ENCODE measurements at regions not wholly inside any gene's neighbourhood (a gene's known extent, or its start where the extent isn't known, plus 50 kb on each side); places are given as distances from the start of the nearest gene placed in this dataset.
A peak's percentile ranks its signal among the peaks of the same experiment; 100 is the strongest.

DNA sequence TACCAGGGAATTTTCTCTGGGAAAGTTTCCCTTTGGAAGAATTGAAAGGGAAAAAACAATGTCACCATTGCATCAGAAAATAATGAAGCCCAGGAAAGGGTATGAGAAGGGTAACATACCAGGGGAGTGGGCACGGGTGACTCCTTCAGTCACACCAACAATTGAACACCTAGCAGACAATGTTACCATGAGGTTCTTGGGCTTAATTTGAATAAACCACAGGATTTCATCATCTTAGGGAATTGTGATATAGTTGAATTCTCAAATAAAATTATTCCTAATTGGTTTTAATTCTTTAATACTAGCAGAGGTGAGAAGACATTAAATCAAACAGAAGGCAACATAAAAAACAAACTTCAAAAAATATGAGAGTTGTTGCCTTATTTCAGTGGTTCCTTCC is 73.7 kb upstream of the RREB1 start:
- TF ChIP-seq, protein P1, sequence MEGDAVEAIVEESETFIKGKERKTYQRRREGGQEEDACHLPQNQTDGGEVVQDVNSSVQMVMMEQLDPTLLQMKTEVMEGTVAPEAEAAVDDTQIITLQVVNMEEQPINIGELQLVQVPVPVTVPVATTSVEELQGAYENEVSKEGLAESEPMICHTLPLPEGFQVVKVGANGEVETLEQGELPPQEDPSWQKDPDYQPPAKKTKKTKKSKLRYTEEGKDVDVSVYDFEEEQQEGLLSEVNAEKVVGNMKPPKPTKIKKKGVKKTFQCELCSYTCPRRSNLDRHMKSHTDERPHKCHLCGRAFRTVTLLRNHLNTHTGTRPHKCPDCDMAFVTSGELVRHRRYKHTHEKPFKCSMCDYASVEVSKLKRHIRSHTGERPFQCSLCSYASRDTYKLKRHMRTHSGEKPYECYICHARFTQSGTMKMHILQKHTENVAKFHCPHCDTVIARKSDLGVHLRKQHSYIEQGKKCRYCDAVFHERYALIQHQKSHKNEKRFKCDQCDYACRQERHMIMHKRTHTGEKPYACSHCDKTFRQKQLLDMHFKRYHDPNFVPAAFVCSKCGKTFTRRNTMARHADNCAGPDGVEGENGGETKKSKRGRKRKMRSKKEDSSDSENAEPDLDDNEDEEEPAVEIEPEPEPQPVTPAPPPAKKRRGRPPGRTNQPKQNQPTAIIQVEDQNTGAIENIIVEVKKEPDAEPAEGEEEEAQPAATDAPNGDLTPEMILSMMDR (IDR thresholded peaks at IDR 0.05) = no peak
- Histone ChIP-seq H3K36me3 (no peaks in the 10 kb centered on the region), H3K4me3 (no peak overlapping the region), H3K9me3 (no peaks in the 10 kb centered on the region), H3K27ac (no peak overlapping the region), H3K4me1 (no peaks in the 10 kb centered on the region), H3K27me3 (ENCODE audit: low read depth) (no peaks in the 10 kb centered on the region)
- DNase-seq (no peak), ATAC-seq (no peak)
- intact Hi-C loops (cut with DNase I) = no loop called here

DNA sequence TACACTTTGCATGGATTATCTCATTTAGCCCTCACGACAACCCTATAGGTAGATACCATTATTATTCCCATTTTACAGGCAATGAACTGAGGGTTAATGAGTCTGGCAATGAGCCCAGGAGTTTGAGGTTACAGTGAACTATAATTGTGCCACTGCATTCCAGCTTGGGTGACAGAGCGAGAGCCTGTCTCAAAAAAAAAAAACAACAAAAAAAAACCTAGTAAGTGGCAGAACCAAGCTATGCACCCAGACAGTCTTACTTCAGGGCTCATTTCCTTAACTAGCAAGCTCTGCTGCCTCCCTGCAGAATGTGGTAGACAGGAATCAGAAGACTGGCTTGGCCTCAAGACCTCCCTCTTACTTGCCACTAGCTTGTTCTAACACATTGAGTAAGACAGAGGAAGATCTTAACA is 71.9 kb upstream of the RREB1 start:
- Histone ChIP-seq H3K27me3 (ENCODE audit: low read depth) (no peaks in the 10 kb centered on the region), H3K27ac (no peak overlapping the region), H3K4me1 (no peaks in the 10 kb centered on the region), H3K9me3 (no peaks in the 10 kb centered on the region), H3K36me3 (no peaks in the 10 kb centered on the region), H3K4me3 (no peak overlapping the region)
- intact Hi-C loops (cut with DNase I) = no loop called here
- no peak for ATAC-seq
- TF ChIP-seq, protein P1 (IDR thresholded peaks at IDR 0.05) = no peak
- DNase-seq = no peak

DNA sequence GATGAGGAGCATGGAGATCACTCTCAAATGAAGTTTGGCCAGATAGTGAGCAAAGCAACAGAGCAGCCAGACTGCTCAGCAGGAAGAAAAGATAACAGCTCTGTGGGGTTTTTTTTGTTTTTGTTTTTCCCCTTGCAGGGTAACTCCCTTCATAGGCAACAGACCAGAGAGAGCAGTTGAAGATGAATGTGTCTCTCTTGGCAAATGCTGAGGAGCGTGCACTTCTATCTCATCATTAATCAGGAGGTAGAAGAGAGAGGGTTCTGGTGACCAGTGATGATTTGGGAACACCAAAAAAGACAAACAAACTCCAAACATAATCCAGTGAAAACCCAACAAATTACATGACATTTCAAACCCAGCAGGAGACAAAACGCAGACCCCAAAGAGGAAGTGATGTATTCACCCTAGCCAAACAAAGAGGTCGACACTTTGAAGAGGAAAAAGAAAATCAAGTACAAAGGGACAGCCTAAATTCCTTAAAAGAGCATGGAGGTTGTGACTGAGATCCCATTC is 66.2 kb upstream of the RREB1 start:
- H3K4me3 ChIP-seq = no peak overlapping the region
- H3K4me1 ChIP-seq = peaks cover 10% of the 10 kb centered on the region
- H3K27me3 ChIP-seq (ENCODE audit: low read depth) = no peaks in the 10 kb centered on the region
- TF ChIP-seq, protein P1 (IDR thresholded peaks at IDR 0.05) = no peak
- no peak for ATAC-seq
- no peak for DNase-seq
- H3K36me3 ChIP-seq = no peaks in the 10 kb centered on the region
- no peaks in the 10 kb centered on the region for H3K9me3 ChIP-seq
- H3K27ac ChIP-seq = no peak overlapping the region
- intact Hi-C loops (cut with DNase I) = no loop called here

DNA sequence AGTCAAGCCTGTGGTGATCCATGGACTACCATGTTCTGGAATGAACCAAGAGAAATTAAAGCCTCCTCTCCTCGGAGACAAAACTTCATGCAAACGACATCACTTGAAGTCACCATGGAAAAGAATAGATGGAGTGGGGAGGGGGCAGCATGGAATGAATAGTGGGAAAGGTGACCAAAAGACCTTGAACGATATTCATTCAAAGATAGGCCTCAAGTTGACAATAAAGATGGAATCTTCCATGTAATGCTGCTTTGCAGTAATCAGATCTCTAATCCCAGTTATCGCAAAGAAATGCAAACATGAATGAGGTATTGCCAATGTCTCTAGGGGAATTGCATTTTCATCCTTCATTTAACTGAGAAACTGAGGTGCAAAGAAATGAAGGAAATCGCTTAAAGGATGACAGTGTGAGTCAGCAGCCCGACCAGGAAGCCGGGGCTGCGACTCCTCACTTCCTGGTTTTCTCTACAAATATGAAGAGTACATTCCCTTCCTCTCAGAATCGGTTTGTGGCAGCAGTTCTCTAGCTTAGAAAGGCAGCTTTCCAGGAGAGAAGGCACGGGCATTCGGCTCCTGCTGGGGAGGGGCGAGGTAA is 65.6 kb upstream of the RREB1 start:
- H3K27me3 ChIP-seq (ENCODE audit: low read depth) = no peaks in the 10 kb centered on the region
- H3K4me1 ChIP-seq = peaks cover 10% of the 10 kb centered on the region
- TF ChIP-seq, protein P1 (IDR thresholded peaks at IDR 0.05) = no peak
- DNase-seq = peak; percentile 53
- intact Hi-C loops (cut with DNase I) = no loop called here
- peak overlapping the region; percentile 13 for H3K27ac ChIP-seq
- no peaks in the 10 kb centered on the region for H3K9me3 ChIP-seq
- peak; percentile 39 to 66 for ATAC-seq
- no peak overlapping the region for H3K4me3 ChIP-seq
- H3K36me3 ChIP-seq = no peaks in the 10 kb centered on the region

DNA sequence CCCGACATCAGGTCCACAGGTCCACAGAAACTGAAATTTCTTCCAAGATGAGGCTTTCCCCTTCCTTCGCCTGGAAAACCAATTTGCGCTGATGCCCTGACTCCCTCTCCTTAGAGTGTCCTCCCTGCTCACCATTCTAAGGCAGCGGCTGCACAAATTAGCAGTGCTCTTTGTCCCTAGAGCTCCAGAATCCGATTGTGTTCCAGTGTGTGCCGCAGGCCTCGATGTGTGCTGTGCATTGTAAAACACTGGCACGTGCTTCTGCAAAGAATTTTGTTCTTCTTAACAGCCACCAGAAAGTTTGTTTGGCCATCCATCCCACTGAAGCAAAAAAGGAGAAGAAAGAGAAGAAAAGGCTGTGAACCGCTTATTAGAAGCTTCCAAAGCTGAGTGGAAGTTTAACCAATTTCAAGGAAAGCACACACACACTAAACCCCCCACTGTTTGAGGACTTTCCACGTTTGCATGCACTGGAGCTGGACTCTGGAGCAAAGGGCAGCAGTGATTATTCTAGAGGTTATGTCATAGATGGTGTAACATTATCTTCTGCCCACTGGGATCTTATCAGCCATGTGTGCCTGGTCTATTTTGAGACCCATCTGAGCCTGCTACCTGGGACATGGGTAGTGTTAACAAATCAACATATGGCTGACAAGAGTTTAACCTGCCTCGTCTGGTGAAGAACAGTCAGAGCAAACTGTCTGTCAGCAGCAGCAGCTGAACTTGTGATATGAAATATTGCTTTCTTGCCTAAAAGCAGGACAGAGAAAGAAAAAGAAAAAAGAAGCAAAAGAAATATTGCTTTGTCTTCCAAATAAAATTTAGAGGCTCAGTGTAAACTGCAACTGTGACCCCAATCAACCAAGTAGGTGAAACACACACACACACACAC is 64.9 kb upstream of the RREB1 start:
- Histone ChIP-seq H3K9me3 (no peaks in the 10 kb centered on the region), H3K36me3 (no peaks in the 10 kb centered on the region), H3K27me3 (ENCODE audit: low read depth) (no peaks in the 10 kb centered on the region), H3K4me3 (no peak overlapping the region), H3K4me1 (peaks cover 10% of the 10 kb centered on the region), H3K27ac (peak overlapping the region; percentile 13)
- ATAC-seq = no peak
- TF ChIP-seq, protein P1 (IDR thresholded peaks at IDR 0.05) = no peak
- DNase-seq = no peak
- intact Hi-C loops (cut with DNase I) = no loop called here
